GM06990 (cell line): ENCODE measurements at regions not wholly inside any gene's neighbourhood (a gene's known extent, or its start where the extent isn't known, plus 50 kb on each side); places are given as distances from the start of the nearest gene placed in this dataset.

Experiments used
- DNase-seq: peaks from one replicate; pipeline ENCODE4 v3.0.0-alpha.2; 2011; ENCODE audit not compliant: insufficient read length; ENCODE audit errors: extremely low read depth
- H3K27me3 ChIP-seq: replicated peaks from 2 replicates; pipeline ENCODE4 v1.6.0; 2011; ENCODE audit warnings: low read length; ENCODE audit not compliant: control insufficient read depth, insufficient read depth
- H3K36me3 ChIP-seq: 2 replicates; pipeline ENCODE4 v1.5.1; 2011; ENCODE audit warnings: low read length; ENCODE audit not compliant: control insufficient read depth, insufficient read depth
- H3K4me3 ChIP-seq: replicated peaks from 2 replicates; pipeline ENCODE4 v1.5.1; 2011; ENCODE audit warnings: low read depth, mild to moderate bottlenecking, control low read depth, low read length
- CTCF ChIP-seq: IDR thresholded peaks from 2 replicates; pipeline ENCODE4 v1.5.1; 2011; ENCODE audit warnings: low read length, control low read depth, mild to moderate bottlenecking, inconsistent platforms; ENCODE audit not compliant: insufficient read depth, poor library complexity, severe bottlenecking

GRCh38 chr5:68419081-68419636 is 203.6 kb downstream of the PIK3R1 start:
- no peak for DNase-seq
- no peak for TF ChIP-seq CTCF
- H3K36me3 ChIP-seq, result no peaks in the 10 kb centered on the region
- H3K4me3 ChIP-seq, result no peak overlapping the region
- no peaks in the 10 kb centered on the region for H3K27me3 ChIP-seq

- no peak for DNase-seq
- TF ChIP-seq CTCF, result no peak
- Histone ChIP-seq H3K4me3 (no peak overlapping the region), H3K36me3 (no peaks in the 10 kb centered on the region), H3K27me3 (no peaks in the 10 kb centered on the region)
These were observed 204.3 kb downstream of the PIK3R1 start for GRCh38 chr5:68419637-68420452.

- DNase-seq, result no peak
- no peaks in the 10 kb centered on the region for H3K36me3 ChIP-seq
- no peak for TF ChIP-seq CTCF
These were observed 205.2 kb downstream of the PIK3R1 start for GRCh38 chr5:68420476-68421344.

GRCh38 chr5:68421485-68422220 is 206.1 kb downstream of the PIK3R1 start:
- H3K4me3 ChIP-seq, result no peak overlapping the region
- H3K36me3 ChIP-seq, result no peaks in the 10 kb centered on the region
- H3K27me3 ChIP-seq, result no peaks in the 10 kb centered on the region
- TF ChIP-seq CTCF, result no peak
- no peak for DNase-seq

More at GRCh38 chr5:68420476-68421344, 205.2 kb downstream of the PIK3R1 start:
- H3K27me3 ChIP-seq, result no peaks in the 10 kb centered on the region
- no peak overlapping the region for H3K4me3 ChIP-seq

GRCh38 chr5:68423154-68423811 is 207.7 kb downstream of the PIK3R1 start:
- H3K27me3 ChIP-seq, result no peaks in the 10 kb centered on the region
- TF ChIP-seq CTCF, result no peak
- H3K4me3 ChIP-seq, result no peak overlapping the region
- no peaks in the 10 kb centered on the region for H3K36me3 ChIP-seq
- no peak for DNase-seq
